Lung (tissue), 11 donors: ENCODE measurements at regions not wholly inside any gene's neighbourhood (a gene's known extent, or its start where the extent isn't known, plus 50 kb on each side); places are given as distances from the start of the nearest gene placed in this dataset.

Experiments
- ATAC-seq: fragments of 200-7000 bp; cut with Tn5 transposase; one replicate; pipeline ENCODE4 v1.9.1; 2020; ENCODE audit warnings: moderate number of reproducible peaks; ENCODE audit not compliant: insufficient read depth, low FRiP score
- DNase-seq, 3 donors: peaks; one replicate each; pipeline ENCODE4 v3.0.0-alpha.2; 2013 to 2017
- H3K27ac ChIP-seq, 2 donors: one replicate each; pipeline ENCODE4 v1.5.1; 2013; ENCODE audit warnings: mild to moderate bottlenecking in 2 of 2, moderate library complexity in 2 of 2, control low read depth in 1 of 2, inconsistent platforms in 1 of 2, low read depth in 1 of 2, low read length in 1 of 2
- H3K27me3 ChIP-seq, 3 donors: one replicate each; pipeline ENCODE4 v1.5.1; 2013; ENCODE audit warnings: low read length in 2 of 3; ENCODE audit not compliant: control insufficient read depth in 3 of 3, insufficient read depth in 3 of 3
- H3K36me3 ChIP-seq, 4 donors: one replicate each; pipeline ENCODE4 v1.5.1; 2013; ENCODE audit warnings: low read length in 4 of 4, mild to moderate bottlenecking in 1 of 4, moderate library complexity in 1 of 4; ENCODE audit not compliant: control insufficient read depth in 4 of 4, insufficient read depth in 4 of 4
- H3K4me1 ChIP-seq, 5 donors: one replicate each; pipeline ENCODE4 v1.5.1; 2013; ENCODE audit warnings: low read length in 5 of 5, mild to moderate bottlenecking in 2 of 5, moderate library complexity in 1 of 5; ENCODE audit not compliant: control insufficient read depth in 5 of 5, insufficient read depth in 5 of 5
- H3K4me3 ChIP-seq: one replicate; pipeline ENCODE4 v1.5.1; 2013; ENCODE audit warnings: mild to moderate bottlenecking, control low read depth, moderate library complexity
- H3K9ac ChIP-seq, 2 donors: one replicate each; pipeline ENCODE4 v1.5.1; 2013; ENCODE audit warnings: low read length in 2 of 2, control low read depth in 1 of 2; ENCODE audit not compliant: insufficient read depth in 1 of 2
- H3K9me3 ChIP-seq, 4 donors: one replicate each; pipeline ENCODE4 v1.5.1; 2013; ENCODE audit warnings: low read length in 3 of 4, mild to moderate bottlenecking in 1 of 4, moderate library complexity in 1 of 4; ENCODE audit not compliant: control insufficient read depth in 4 of 4, insufficient read depth in 3 of 4
- CTCF ChIP-seq: IDR thresholded peaks from 2 replicates; pipeline ENCODE4 v1.5.1; 2012; ENCODE audit warnings: mild to moderate bottlenecking; ENCODE audit errors: control extremely low read depth, extremely low read depth
- WGBS, 2 donors: extraction: QIAGEN DNeasy Blood & Tissue Kit; methylation state at CpG; one replicate each; pipeline ENCODE4 v1.1.7; 2013; 5-methylcytosine and 5-hydroxymethylcytosine counted together
- donor health status: control.
- donor health status: control.
- donor health status: Bipolar disorder and iron deficiency.
- donor health status: healthy.
- donor health status: DM: yes; HTN: yes; CAD: no.

- no peaks in the 10 kb centered on the region for H3K36me3 ChIP-seq
- H3K27me3 ChIP-seq, result peaks cover 0 to 11% (median 0%) of the 10 kb centered on the region in 3 donors
- WGBS, 2 donors, result 57 to 67% methylated on average over 5 of the region's 5 CpGs
- no peak overlapping the region for H3K4me3 ChIP-seq
- no peak overlapping the region for H3K9ac ChIP-seq
- no peak overlapping the region for H3K27ac ChIP-seq
- no peaks in the 10 kb centered on the region for H3K4me1 ChIP-seq
- ATAC-seq, result no peak
- DNase-seq, result no peak
- TF ChIP-seq CTCF, result no peak
- H3K9me3 ChIP-seq, result no peaks in the 10 kb centered on the region
Measured at GRCh38 chr9:97769208-97769607, 72.1 kb upstream of the XPA start.

GRCh38 chr9:97770808-97771372, 73.8 kb upstream of the XPA start:
- DNase-seq (no peak), ATAC-seq (no peak)
- no peaks in the 10 kb centered on the region for H3K9me3 ChIP-seq
- H3K9ac ChIP-seq, result no peak overlapping the region
- WGBS, 2 donors, result 63 to 70% methylated on average over 1 of the region's 1 CpG
- H3K4me3 ChIP-seq, result no peak overlapping the region
- no peak overlapping the region for H3K27ac ChIP-seq
- no peaks in the 10 kb centered on the region for H3K4me1 ChIP-seq
- no peak for TF ChIP-seq CTCF
- peaks cover 0 to 11% (median 0%) of the 10 kb centered on the region in 3 donors for H3K27me3 ChIP-seq
- H3K36me3 ChIP-seq, result no peaks in the 10 kb centered on the region

GRCh38 chr9:97771641-97772040, 74.5 kb upstream of the XPA start:
- no peaks in the 10 kb centered on the region for H3K36me3 ChIP-seq
- H3K4me3 ChIP-seq, result no peak overlapping the region
- no peak overlapping the region for H3K27ac ChIP-seq
- no peak overlapping the region for H3K9ac ChIP-seq
- no peaks in the 10 kb centered on the region for H3K9me3 ChIP-seq
- TF ChIP-seq CTCF, result no peak
- ATAC-seq (no peak), DNase-seq (no peak)
- no peaks in the 10 kb centered on the region for H3K4me1 ChIP-seq
- H3K27me3 ChIP-seq, result peaks cover 0 to 11% (median 0%) of the 10 kb centered on the region in 3 donors
- 85 to 88% methylated on average over 3 of the region's 3 CpGs for WGBS, 2 donors

- ATAC-seq, result no peak
- H3K4me3 ChIP-seq, result no peak overlapping the region
- H3K36me3 ChIP-seq, result no peaks in the 10 kb centered on the region
- WGBS, 2 donors, result 72 to 80% methylated on average over 4 of the region's 4 CpGs
- TF ChIP-seq CTCF, result no peak
- no peaks in the 10 kb centered on the region for H3K9me3 ChIP-seq
- peaks cover 0 to 11% (median 0%) of the 10 kb centered on the region in 3 donors for H3K27me3 ChIP-seq
- DNase-seq, result no peak
- no peak overlapping the region for H3K27ac ChIP-seq
- H3K4me1 ChIP-seq, result no peaks in the 10 kb centered on the region
- no peak overlapping the region for H3K9ac ChIP-seq
Measured at GRCh38 chr9:97772145-97772544, 75.0 kb upstream of the XPA start.
